PC-9 (cell line): ENCODE measurements at regions not wholly inside any gene's neighbourhood (a gene's known extent, or its start where the extent isn't known, plus 50 kb on each side); places are given as distances from the start of the nearest gene placed in this dataset.
"Not testable (repeated sequence)": the region's sequence is repeated elsewhere in the genome, so short reads cannot be mapped to it uniquely, and the experiment has no call there.

Experiments
- EZH2 ChIP-seq: fragments of 200-600 bp; sonication (generic); IDR thresholded peaks from 2 replicates; pipeline ENCODE4 v1.8.0; 2017; ENCODE audit warnings: antibody characterized with exemption, low read depth
- TF ChIP-seq, protein P1 (sequence below): fragments of 200-600 bp; sonication (generic); conservative IDR thresholded peaks from 2 replicates; pipeline ENCODE4 v1.6.1; 2017; ENCODE audit warnings: mixed run types, antibody characterized with exemption, mild to moderate bottlenecking, moderate library complexity

DNA sequence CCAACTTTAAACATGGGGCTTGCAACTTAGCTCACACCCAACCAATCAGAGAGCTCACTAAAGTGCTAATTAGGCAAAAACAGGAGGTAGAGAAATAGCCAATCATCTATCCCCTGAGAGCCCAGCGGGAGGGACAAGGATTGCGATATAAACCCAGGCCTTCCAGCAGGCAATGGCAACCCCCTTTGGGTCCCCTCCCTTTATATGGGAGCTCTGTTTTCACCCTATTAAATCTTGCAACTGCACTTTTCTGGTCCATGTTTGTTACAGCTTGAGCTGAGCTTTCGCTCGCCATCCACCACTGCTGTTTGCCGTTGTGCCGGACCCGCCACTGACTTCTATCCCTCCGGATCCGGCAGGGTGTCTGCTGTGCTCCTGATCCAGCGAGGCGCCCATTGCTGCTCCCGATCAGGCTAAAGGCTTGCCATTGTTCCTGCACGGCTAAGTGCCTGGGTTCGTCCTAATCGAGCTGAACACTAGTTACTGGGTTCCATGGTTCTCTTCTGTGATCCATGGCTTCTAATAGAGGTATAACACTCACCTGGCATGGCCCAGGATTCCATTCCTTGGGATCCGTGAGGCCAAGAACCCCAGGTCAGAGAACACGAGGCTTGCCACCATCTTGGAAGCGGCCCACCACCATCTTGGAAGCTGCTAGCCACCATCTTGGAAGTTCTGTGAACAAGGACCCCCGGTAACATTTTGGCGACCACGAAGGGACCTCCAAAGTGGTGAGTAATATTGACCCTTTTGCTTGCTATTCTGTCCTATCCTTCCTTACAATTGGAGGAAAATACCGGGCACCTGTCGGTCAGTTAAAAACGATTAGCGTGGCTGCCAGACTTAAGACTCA is 161.3 kb upstream of the GCFC2 start:
- TF ChIP-seq, protein P1, sequence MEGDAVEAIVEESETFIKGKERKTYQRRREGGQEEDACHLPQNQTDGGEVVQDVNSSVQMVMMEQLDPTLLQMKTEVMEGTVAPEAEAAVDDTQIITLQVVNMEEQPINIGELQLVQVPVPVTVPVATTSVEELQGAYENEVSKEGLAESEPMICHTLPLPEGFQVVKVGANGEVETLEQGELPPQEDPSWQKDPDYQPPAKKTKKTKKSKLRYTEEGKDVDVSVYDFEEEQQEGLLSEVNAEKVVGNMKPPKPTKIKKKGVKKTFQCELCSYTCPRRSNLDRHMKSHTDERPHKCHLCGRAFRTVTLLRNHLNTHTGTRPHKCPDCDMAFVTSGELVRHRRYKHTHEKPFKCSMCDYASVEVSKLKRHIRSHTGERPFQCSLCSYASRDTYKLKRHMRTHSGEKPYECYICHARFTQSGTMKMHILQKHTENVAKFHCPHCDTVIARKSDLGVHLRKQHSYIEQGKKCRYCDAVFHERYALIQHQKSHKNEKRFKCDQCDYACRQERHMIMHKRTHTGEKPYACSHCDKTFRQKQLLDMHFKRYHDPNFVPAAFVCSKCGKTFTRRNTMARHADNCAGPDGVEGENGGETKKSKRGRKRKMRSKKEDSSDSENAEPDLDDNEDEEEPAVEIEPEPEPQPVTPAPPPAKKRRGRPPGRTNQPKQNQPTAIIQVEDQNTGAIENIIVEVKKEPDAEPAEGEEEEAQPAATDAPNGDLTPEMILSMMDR = not testable (repeated sequence)
- not testable (repeated sequence) for TF ChIP-seq EZH2
